HG03439 (cell line): ENCODE measurements at regions not wholly inside any gene's neighbourhood (a gene's known extent, or its start where the extent isn't known, plus 50 kb on each side); places are given as distances from the start of the nearest gene placed in this dataset.

ENCODE experiments used
- ATAC-seq: cut with Tn5 transposase; IDR thresholded peaks from one replicate; pipeline ENCODE4 v1.9.1; 2021; ENCODE audit warnings: mild to moderate bottlenecking, moderate library complexity; ENCODE audit not compliant: unreplicated experiment

DNA sequence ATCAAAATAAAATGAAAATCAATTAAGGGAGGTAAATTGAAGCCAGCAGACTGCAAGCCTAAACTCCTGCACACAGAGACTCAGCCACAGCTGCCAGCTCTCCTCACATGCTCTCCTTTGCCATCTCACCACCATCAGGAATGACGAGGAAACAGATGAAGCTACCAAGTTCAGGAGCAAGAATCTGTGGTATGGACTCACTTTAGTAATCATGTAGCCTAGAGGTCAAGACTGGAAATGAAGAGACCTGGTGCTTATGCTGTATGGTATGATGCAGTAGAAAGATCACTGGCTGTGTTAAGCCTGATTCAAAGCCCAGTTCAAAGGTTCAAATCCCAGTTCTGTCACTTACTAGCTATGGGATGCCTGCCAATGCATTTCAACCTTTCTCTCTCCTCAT is 78.9 kb upstream of the CAMK1G start:
- ATAC-seq: no peak

DNA sequence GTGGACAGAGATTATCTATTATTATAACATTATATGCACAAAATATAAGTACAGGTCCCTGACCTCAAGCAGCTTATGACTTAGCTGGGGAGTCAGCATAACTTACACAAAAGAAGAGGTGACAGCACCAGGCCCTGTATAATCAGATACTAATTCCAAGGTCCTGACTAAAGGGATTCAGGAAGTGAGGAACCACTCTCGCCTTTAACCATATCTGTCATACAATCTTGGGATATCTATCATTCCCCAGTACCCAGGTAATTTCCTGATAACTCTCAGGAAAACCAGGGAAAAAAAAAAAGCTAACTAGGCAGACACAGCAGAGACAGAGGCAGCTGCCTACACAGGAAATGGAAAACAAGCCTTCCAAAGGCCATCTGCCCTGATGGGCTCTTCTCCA is 78.5 kb upstream of the CAMK1G start:
- ATAC-seq: no peak

DNA sequence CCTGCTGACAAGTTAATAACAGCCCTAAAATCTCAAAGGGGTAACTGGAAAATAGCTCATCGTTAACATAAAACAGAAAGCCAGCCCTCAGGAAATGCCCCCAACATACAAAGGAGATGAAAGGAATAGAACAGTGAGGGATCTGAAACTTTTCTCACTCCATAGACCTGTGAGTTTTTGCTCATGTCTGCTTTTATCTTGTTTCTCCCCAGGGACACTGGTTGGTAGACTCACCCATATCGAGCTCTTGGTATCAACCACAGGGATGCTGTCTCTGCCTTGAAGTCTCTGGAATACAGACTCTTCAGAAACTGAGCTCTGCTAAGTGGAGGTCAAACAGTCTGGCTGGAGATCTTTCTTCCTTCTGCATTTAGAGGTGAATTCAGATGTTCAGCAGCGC is 77.4 kb upstream of the CAMK1G start:
- no peak for ATAC-seq

DNA sequence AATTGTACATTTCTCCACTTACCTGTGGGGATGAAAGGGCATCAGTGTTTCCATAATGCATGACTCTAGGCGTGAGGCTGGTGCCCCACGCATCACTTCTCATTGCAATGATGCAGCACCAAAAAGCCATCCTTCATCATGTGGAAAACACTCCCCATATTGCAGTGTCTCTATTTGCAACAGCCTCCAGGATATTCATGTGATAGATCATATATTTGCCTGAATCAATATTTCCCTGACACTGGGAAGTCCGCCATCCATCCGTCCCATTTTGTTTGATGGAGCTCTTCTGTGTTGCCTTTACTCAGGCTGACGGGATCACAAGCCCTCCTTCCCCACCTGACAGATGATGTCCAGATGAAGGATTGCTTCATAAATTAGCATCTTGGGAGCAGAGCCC is 74.5 kb upstream of the CAMK1G start:
- no peak for ATAC-seq

DNA sequence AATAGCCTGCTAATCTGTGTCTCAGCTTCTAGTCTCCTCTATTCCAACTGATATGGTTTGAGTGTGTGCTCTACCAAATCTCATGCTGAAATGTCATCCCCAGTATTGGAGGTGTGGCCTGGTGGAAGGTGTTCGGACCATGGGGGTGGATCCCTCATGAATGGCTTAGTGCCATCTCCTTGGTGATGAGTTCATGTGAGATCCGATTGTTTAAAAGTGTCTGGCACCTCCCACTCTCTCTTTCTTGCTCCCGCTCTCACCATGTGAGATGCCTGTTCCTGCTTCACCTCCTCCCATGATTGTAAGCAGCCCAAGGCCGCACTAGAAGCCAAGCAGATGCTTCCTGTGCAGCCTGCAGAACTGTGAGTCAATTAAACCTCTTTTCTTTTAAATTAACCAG is 73.5 kb upstream of the CAMK1G start:
- ATAC-seq: no peak

DNA sequence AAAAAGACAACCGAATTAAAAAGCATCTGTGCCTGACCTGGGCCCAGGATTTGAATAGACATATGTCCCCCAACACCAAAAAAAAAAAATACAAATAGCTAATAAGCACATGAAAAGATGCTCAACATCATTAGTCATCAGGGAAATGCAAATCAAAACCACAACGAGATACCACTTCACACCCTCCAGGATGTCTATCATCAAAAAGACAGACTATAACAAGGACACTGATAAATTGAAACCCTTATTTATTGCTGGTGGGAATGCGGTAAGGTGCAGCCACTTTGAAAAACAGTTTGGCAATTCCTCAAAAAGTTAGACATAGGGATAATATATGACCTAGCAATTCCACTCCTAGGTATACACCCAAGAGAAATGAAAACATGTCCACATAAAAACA is 72.3 kb upstream of the CAMK1G start:
- ATAC-seq: no peak

DNA sequence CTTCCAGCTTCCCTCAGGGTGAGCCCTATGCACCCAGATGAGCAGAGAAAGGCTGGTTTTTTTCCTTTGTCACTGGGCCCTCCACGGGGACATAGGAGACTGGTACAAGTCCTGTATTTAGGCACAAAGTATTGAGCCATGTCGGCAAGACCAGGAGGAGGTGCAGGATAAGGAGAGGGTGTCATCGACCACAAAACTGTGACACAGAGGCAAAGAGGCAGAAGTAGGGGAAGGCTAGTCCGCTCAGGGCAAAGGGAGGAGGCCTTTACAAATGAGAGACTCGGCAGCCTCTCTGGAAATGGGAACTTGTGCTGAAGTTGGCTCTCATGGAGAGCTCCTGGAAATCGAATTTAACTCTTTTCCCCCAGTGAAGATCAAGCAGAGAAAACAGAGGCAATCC is 70.7 kb upstream of the CAMK1G start:
- ATAC-seq: no peak

DNA sequence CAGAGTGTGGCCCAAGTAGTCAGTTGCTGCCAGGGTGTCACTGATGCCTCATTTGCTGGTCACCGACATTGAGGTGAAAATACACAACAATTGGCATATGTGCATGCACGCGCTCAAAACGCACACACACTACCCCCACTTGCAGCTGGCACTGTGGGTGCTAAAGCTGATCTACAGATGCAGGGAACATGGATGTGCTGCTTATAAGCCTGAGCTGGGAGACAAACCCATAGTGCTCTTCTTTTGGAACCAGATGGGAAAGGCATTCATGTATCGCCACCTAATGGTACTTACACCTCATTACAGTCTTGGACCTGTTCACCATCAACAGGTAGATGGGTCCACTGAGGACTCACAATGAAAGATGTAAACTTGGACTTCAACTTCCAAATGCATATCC is 70.3 kb upstream of the CAMK1G start:
- ATAC-seq: no peak

DNA sequence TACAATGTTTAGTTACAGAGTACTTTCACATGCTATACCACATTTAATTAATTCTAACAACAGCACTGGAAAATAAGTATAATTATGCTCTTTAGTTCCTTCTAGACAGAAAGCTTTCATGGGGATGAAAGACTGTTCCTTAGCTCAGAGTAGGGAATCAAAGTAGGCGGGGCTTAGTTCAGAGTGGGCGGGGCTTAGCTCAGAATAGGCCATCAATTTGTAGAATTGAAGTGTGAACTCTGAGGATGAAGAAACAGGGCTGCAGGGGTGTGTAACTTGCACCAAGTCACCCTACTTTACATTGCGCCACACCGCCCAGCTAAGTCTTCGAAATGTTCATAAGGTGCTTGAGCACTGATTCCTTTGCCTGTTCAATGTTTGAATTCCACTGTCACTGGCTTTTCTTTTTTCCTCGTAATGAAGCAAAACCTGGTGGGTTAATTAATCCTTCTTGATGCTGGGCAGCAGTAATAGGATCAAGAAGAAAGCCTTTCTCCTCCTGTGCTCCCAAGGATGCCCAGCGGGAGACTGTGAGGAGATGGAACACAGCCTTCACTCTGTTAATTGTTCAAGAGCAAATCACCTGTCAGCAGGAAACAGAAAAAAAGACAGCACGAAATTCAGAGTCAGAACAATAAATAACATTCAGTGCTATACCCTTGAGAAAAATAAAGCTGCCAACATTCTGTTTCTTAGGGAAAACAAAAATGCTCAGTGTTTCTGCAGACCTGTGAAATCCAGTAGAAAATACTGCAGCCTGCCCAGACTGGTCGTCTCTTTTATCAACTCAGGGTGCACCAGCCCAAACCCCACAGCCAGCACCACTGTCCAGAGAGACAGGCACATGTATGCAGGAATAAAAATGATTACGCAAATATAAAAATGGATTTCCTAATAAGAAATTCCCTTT is 66.5 kb upstream of the CAMK1G start:
- ATAC-seq: no peak

DNA sequence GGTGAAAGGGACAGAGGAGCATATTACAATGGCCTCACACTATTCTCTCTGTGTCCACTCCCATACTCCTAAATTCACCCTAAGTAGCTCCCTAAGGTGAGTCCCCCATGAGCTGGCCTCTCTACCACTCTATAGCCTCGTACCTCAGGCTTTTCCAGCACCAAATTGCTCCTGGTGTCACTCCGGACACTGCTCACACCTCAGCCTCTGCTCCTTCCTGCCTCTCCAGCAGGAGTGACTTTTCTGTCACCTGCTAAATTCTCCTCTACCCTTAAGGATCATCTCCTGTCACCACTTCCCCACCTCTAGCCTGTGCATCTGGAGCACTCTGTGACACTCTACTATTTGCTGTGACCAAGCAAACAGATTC is 65.8 kb upstream of the CAMK1G start:
- ATAC-seq: no peak

DNA sequence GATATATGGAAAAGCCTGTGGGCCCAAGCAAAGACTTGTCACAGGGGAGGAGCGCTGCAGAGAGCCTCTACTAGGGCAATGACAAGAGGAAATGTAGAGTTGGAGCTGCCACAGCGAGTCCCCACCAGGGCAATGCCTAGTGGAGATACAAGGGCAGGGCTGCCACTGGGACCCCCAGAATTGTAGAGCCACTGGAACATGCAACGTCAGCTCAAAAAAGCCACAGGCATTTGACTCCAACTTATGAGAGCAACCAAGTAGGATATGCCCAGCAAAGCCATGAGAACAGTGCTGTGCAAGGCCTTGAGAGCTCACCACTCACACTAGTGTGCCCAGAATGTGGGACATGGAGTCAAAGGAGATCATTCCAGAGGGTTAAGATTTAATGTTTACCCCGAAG is 63.7 kb upstream of the CAMK1G start:
- ATAC-seq: no peak

DNA sequence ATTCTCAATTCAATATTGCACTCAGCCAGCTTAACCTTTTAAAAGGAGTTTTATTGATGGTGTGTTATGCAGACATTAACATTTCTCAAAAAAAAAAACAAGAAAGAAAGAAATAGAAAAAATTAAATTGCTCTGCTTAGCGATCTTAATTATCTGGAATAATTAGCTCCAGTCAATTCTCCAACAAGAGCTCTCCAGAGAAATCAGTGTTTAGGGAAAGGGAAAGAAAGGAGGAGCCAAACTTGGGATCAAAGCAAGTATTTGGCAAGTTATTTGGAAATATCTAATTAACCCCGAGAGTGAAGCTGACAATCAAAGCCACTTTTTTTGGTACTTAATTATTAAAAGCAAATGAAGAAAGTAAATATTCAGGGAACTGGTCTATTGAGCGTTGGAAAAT is 60.7 kb upstream of the CAMK1G start:
- no peak for ATAC-seq

DNA sequence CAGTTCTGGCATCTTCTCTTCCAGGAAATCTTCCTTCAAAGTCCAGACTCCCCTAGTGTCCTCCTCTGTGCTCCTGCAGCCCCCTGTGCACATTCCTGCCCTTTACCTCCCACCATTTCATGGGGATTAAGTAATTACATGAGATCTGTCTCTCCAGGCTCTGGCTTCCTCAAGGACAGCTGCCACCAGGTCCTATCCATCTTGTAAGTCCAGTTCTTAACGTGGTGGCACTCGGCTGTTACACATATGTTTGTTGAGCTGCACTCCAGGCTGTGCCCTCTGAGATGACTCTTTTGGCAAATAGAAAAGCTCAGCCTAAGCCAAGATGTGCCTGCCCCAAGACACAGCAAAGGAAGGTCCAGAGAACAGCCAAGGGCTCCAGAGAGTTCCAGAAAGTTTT is 57.4 kb upstream of the CAMK1G start:
- ATAC-seq: no peak

DNA sequence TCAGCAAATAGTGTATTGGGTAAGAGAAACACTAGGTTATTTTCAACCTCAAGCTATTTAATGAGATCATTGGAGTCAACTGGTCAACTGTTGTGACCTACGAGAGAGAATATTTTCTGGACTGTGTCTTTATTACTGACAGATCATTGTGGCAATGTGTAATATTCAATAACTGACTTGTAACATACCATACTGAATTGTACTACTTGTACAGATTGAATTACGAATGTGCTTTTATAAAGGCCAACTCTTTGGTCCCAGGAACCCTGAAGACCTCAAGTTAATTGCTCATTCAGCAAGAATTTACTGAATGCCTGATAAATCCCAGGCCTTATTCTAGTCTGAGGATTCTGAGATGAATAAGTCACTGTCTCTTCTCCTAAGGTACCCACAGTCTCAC is 56.1 kb upstream of the CAMK1G start:
- no peak for ATAC-seq

DNA sequence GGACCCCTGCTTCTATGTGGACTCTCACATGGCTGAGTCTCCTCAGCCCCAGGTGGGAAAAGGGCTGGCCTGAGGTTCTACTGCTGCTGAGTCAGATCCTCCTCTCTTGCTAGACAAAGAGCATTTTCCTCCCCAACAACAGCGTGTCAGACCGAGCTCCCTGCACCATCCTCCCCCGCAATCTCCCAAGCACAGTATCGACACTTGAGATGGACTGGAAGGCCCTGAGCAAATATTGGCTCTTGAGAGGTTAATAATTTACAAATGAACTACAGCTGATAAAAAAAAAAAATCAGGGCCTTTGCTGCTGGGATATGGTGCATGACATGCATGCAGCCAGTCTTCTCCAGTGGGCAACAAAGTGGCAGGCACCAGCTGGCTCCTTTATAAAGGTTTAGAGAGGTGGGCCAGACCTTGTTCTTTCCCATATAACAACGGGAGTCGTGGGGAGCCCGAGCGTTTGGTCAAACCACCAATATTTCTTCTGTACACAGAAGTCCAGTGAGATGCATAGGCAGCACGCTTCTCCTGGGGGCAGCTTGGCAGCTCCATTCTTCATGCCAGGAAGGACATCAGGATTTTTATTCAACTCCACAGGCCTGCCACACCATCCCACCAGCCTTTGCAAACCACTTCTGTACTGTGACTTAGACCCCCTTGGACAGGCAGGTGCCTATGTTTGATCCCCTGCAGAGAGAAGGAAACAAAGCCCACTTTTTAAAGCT is 55.4 kb upstream of the CAMK1G start:
- no peak for ATAC-seq

DNA sequence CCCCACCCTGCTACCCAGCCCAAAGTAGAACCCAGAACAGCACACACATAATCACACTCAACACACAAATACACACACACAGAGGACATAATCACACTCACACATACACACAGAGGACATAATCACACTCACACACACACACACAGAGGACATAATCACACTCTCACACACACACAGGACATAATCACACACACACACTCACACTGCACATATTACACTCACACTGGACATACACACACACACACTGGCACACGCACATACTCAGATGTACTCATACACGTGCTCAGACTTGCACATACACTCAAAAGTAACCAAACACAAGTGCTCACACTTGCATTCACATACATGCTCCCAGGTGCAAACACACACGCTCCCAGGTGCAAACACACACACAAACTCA is 54.3 kb upstream of the CAMK1G start:
- ATAC-seq: no peak

DNA sequence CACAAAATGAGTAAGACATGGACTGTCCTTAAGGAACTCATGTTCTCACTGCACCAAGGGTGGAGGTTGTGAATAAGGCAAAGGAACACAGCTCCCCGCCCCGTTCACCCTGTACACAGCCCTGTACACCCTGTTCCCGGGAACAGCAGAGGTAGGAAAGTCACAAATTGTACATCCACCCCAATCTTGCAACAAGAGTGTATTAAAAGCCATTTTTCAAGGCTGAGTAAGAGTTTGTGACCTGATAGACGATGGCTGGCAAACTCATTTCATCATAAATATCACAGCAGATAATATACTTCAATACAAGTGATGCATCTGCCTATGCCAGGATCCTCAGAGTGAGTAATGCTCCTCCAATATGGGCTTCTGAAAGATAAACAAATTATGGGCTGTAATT is 52.5 kb upstream of the CAMK1G start:
- no peak for ATAC-seq

DNA sequence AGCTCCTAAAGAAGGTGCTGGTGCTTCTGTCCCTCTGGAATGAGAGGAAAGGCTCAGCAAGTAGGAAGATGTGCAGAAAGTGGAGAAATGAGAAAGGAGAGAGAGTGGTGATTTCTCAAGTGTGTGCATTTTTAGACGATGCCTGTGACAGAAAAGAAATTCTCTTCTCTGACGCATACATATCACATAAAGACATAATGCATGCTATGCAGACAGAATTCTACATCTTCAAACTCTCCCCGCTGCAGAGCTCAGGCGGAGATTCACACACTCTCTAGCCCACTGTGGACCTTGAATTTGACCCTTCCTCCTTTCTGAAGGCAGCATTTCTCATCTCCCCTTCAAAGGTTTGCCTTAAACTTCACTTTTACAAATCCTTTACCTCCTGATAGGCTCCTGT is 52.0 kb upstream of the CAMK1G start:
- ATAC-seq: no peak
